GM21423 (cell line): ENCODE measurements at regions not wholly inside any gene's neighbourhood (a gene's known extent, or its start where the extent isn't known, plus 50 kb on each side); places are given as distances from the start of the nearest gene placed in this dataset.
"Not testable (repeated sequence)": the region's sequence is repeated elsewhere in the genome, so short reads cannot be mapped to it uniquely, and the experiment has no call there.

ENCODE experiments used
- ATAC-seq: cut with Tn5 transposase; IDR thresholded peaks from one replicate; pipeline ENCODE4 v1.9.1; 2021; ENCODE audit warnings: mild to moderate bottlenecking, moderate library complexity; ENCODE audit not compliant: unreplicated experiment

DNA sequence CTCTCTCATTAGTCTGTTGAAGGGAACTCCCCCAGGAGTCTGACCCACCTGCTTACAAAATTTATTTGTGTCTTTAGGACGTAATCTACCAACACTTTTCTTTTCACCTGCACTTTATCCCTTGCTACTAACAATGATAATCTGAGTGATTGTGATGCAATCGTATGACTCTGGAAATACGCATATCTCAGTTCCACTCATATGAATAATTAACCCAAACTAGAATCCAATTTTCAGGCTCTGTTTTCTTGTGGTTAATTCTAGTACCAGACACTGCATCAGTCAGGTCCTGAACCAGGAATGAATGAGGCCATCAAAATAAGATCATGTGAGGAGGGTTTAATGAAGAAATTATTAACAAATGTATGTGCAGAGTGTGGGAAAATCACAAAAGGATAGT, 158.4 kb upstream of the SRD5A2 start:
- ATAC-seq: no peak

DNA sequence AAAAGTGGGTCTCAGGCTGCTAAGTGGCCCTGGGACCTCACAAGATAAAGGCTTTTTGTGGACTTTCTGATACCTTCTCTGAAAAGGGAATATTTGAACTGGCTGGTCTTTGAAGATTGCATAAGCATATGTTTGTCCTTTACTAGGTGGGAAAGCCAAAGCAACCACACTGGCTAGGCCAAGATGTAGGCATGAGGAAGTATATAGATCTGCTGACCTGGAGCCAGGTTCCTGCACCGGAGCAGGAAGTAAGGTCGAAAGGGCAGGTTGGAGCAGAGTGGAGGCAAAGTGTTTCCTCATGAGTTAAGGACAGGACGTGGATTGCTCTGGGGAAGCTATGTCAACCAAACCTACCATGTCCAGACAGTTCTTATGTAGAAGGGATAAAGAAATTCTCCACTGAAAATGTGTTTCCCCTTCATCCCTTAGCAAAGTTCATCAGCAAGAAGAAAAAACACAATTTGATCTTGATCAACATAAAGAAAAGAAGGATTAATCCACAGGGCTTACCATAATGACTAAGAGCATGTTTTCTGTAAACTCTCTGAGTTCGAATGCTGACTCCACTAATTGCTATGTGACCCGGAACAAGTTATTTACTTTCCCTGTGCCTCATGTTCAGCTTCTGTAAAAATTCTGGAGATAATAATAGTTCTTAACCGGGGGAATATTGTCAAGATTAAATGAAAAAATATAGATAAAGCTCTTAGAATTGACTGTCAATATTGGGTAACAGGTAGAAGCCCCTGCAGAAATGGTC, 156.1 kb upstream of the SRD5A2 start:
- no peak for ATAC-seq

- no peak for ATAC-seq
These were observed 155.0 kb upstream of the SRD5A2 start for GRCh38 chr2:31735716-31736115.

DNA sequence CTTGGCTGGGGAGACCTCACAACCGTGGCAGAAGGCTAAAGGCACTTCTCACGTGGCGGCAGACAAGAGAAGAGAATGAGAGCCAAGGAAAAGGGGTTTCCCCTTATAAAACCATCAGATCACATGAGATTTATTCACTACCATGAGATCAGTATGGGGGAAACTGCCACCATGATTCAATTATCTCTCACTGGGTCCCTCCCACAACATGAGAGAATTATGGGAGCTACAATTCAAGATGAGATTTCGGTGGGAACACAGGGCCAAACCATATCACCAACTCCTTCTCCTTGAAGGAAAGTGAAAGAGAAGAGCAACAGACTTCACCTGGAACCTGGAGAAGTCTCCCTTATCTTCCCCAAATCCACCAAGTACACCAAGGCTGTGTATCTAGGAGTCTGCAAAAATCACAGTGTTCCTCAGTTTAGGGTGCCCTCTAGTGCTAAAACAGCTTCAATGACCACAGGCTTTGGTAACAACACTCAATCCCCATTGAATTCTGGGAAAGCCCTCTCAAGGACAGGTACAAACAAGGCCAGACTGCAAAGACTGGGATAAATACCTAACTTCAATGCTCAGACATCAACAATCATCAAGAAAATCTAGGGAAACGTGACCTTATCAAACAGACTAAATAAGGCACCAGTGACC, 148.8 kb upstream of the SRD5A2 start:
- no peak for ATAC-seq

- ATAC-seq: no peak
These were observed 148.3 kb upstream of the SRD5A2 start for GRCh38 chr2:31729065-31729439.

GRCh38 chr2:31728406-31729064, 147.8 kb upstream of the SRD5A2 start:
- no peak for ATAC-seq

- no peak for ATAC-seq
These were observed 145.7 kb upstream of the SRD5A2 start for GRCh38 chr2:31726457-31726856.

DNA sequence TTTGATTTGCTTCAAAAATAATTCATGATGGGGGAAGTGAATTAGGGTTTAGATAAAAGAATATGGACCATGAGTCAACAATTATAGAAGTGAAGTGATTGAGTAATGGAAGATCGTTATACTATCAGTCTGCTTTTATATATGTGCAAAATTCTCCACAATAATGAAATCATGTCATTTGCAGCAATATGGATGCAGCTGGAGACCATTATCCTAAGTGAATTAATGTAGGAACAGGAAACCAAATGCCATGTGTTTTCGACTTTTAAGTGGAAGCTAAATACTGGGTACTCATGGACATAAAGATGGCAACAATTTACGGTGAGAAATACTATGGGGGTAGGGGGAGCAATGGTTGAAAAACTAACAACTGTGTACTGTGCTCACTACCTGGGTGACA, 144.7 kb upstream of the SRD5A2 start:
- ATAC-seq: no peak

- ATAC-seq: no peak
These were observed 131.0 kb upstream of the SRD5A2 start for GRCh38 chr2:31711737-31712136.

DNA sequence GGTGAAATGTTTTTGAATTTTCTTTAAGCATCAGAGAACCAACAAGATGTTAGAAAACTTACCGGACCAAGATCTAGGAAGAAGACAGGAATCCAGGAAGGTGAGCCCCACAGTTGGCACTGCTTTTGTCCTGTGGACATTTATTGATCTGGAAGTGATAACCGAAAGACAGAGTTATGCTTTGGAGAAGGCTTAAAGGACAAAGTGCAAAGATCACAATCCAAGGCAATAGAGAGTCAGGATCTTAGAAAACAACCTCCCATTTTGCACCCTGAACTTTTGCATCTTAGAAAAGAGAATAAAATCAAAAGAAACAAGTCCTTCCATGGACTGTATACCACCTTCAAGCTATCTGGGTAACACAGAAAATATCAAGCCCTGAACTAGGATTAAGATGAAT, 129.4 kb upstream of the SRD5A2 start:
- no peak for ATAC-seq

DNA sequence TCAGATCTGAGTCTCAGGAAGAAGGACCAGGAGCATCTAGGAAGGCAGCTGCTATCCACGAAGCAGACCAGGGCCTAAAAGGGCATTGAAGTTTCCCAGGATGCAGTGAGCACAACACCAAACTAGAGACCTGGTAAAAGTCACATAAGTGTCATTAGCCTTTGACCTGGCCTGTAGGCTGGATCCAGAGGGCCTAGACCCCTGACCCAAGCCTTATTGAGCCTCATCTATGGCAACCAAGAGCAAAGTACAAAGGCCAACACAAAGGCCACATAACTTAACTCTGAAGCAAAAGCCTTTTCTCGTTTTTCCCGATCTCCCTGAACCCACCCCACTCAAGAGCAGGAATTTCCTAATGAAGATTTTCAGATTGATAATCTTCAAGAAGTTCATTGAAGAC, 127.3 kb upstream of the SRD5A2 start:
- ATAC-seq: no peak

- ATAC-seq: no peak
These were observed 123.9 kb upstream of the SRD5A2 start for GRCh38 chr2:31704561-31705212.

DNA sequence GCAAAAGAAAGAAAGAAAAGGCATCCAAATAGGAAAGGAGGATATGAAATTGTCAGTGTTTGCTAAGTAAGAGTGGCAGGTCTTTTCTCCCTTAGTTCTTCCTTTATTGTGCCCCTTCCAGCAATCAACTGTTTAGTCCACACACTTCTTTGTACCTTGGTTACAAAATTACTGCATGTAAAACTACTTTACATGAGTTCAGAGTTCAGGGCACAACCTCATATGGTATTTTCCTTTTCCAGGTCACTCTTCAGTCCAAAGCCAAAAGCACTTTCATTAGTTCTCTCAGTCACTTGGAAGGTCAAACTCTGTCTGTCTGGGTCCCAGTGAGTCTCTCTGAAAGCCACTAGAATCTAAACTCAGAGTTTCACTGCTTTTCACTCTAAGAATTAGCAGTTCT, 122.5 kb upstream of the SRD5A2 start:
- ATAC-seq: no peak

DNA sequence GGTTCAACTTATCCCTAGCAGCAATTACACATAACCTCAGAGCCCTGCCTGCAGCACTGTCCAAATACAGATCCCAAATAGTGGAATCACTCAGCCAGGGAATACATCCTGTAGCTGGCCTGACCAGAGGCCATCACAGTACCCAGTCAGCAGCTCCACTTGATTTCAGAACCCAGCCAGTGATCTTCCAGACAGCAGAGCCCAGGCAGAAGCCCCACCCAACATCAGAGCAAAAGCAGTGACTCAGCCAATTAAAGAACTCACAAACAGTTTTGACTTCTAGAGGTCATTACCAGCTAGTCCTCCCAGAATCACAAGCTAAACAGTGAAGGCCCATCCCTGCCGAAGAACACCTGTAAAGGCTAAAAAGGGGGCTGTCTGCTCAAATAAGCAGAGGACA, 118.0 kb upstream of the SRD5A2 start:
- no peak for ATAC-seq

DNA sequence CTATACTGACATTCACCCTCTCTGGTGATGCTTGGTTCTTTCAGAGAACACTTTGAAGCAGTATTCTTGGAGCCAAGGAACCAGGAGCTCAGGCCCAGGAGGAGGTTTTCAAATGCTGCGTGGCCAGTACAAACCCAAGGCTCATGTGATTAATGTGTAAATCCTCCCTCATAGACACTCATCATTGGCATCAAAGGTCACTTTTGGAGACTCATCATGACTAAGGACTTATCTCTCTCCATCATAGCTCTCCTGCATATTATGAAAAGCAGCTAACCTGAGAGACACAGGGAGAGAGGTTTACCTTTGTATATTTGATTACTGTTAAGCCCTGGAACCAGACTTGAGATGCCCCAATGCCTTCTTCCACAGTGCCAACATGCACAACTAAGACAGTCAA, 115.3 kb upstream of the SRD5A2 start:
- no peak for ATAC-seq

- no peak for ATAC-seq
These were observed 113.7 kb upstream of the SRD5A2 start for GRCh38 chr2:31694444-31694843.

GRCh38 chr2:31693882-31694281, 113.1 kb upstream of the SRD5A2 start:
- no peak for ATAC-seq

GRCh38 chr2:31688282-31688681, 107.5 kb upstream of the SRD5A2 start:
- ATAC-seq: no peak

DNA sequence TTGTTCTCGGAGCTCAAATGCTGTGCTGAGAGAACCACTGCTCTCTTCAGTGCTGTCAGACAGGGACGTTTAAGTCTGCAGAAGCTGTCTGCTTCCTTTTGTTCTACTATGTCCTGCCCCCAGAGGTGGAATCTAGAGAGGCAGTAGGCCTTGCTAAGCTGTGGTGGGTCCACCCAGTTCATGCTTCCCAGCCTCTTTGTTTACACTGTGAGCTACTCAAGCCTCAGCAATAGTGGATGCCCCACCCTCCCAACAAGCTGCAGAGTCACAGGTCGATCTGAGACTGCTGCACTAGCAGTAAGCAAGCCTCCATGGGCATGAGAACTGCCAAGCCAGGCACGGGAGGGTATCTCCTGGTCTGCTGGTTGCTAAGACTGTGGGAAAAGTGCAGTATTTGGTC, 102.8 kb upstream of the SRD5A2 start:
- not testable (repeated sequence) for ATAC-seq

DNA sequence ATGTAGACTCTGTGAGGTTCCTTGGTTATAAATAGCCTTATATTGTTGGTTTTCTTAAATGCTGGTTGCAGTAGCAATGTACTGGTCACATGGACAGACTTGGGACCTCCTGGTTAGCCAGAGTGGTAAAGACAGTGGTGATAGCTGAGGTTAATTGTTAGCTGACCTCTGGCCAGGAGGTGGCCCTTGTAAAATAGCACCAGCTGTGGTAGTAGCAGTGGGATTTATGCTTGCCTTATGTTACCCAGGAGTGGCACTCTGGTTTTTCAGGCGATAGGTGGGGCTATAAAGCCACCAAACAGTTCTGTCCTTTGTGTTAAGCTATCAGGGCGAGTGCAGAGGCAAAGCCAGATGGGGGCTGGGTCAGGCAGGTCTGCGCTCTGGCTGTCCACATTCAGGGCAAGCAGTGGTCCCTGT, 94.8 kb upstream of the SRD5A2 start:
- no peak for ATAC-seq

DNA sequence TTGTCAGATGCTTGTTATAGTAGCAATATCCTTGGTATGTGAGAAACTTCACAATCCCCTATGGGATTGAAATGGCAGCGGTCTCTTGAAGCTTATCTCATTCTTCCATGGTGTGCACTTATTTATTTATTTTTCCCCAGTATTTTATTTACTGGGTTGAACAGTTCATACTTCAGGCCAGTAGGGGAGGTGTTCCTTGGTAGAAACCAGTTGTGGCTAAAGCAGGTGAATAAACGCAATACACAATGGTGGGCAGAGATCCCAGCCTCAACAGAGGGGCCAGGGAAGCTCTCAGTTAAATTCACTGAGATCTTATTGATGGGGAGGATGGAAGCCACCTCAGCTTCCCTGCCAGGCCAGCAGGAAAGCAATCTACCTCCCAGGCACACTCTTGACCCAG, 93.7 kb upstream of the SRD5A2 start:
- no peak for ATAC-seq

DNA sequence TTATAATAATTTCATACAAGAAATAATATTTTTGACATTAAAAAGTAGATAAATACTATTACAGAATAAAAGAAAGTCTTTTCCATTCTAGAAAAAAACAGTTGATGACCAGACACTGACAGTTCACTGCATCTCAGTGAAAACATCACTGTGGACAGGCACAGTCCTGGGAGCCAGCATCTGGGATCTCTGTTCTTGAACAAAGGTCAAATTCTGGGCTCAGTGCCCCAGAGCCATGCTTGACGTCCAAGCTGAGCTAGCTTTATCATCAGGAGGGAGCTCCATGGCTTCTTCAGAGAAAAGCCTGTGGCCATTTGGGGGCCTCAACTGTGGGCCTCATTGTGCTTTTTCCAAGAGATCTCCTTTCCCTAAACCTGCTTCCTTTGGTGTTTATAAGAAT, 86.1 kb upstream of the SRD5A2 start:
- no peak for ATAC-seq
